GM12878 (cell line): ENCODE measurements at regions not wholly inside any gene's neighbourhood (a gene's known extent, or its start where the extent isn't known, plus 50 kb on each side); places are given as distances from the start of the nearest gene placed in this dataset.

Experiments used
- ATAC-seq: fragments of 200-7000 bp; cut with Tn5 transposase; 3 replicates; pipeline ENCODE4 v1.9.1; 2020; ENCODE audit warnings: mild to moderate bottlenecking, moderate library complexity
- BruUV-seq: library from RNA; stranded (reverse); fragments of 400-500 nt; replicated peaks from 2 replicates; lab custom pipeline; 2021; lab: Mats Ljungman, UMichigan
- CTCF ChIA-PET: fragments of 300-600 bp; sonication (Branson Sonifier 250); formaldehyde crosslinking; extraction: SDS; loops from one replicate; lab custom pipeline; 2021; ENCODE audit warnings: inconsistent platforms; lab: Yijun Ruan, JAX
- POLR2A ChIA-PET: fragments of 350-600 bp; formaldehyde crosslinking; extraction: SDS; loops from one replicate; lab custom pipeline; 2021; ENCODE audit warnings: inconsistent platforms; lab: Charles Lee
- RAD21 ChIA-PET: fragments of 300-600 bp; sonication (Branson Sonifier 250); formaldehyde crosslinking; loops from one replicate; lab custom pipeline; 2023; ENCODE audit warnings: antibody characterized with exemption; ENCODE audit not compliant: unreplicated experiment; lab: Charles Lee
- SMC1A ChIA-PET: fragments of 300-600 bp; sonication (Branson Sonifier 250); formaldehyde crosslinking; loops from one replicate; lab custom pipeline; 2023; ENCODE audit not compliant: unreplicated experiment, uncharacterized antibody; lab: Charles Lee
- DNase-seq: peaks from one replicate; pipeline ENCODE4 v3.0.0-alpha.2; 2011; ENCODE audit warnings: low read depth, low spot score
- FAIRE-seq: peaks from 3 replicates; lab custom pipeline; 2011; peaks lifted over from hg19 to GRCh38; lab: Jason Lieb, UNC
- H2AFZ ChIP-seq: 2 replicates; pipeline ENCODE4 v1.6.0; 2011; ENCODE audit warnings: low read depth, low read length, control low read depth; ENCODE audit not compliant: control insufficient read depth
- H3K27ac ChIP-seq: 2 replicates; pipeline ENCODE4 v1.5.1; 2011; ENCODE audit warnings: control low read depth; ENCODE audit not compliant: control insufficient read depth, insufficient read depth
- H3K27me3 ChIP-seq, 2 experiments: replicated peaks in 1 of 2; 2 replicates each; pipeline versions ENCODE4 v1.6.0 to v1.6.1; 2011; ENCODE audit warnings: low read length in 1 of 2; ENCODE audit not compliant: control insufficient read depth in 2 of 2, insufficient read depth in 2 of 2
- H3K36me3 ChIP-seq, 2 experiments: 2 replicates each; pipeline ENCODE4 v1.5.1; 2011; ENCODE audit warnings: low read length in 1 of 2; ENCODE audit not compliant: control insufficient read depth in 2 of 2, insufficient read depth in 2 of 2
- H3K4me1 ChIP-seq: 2 replicates; pipeline ENCODE4 v1.6.1; 2011; ENCODE audit warnings: mild to moderate bottlenecking, low read length, moderate library complexity, mixed read lengths; ENCODE audit not compliant: control insufficient read depth, insufficient read depth
- H3K4me2 ChIP-seq: 2 replicates; pipeline ENCODE4 v1.6.0; 2011; ENCODE audit warnings: control low read depth; ENCODE audit not compliant: control insufficient read depth, insufficient read depth
- H3K4me3 ChIP-seq: fragments of 200-600 bp; sonication (generic); 2 replicates; pipeline ENCODE4 v1.5.1; 2016
- H3K79me2 ChIP-seq: 2 replicates; pipeline ENCODE4 v1.6.0; 2011; ENCODE audit warnings: low read length; ENCODE audit not compliant: control insufficient read depth, insufficient read depth
- H3K9ac ChIP-seq: 2 replicates; pipeline ENCODE4 v1.8.0; 2011; ENCODE audit warnings: low read length, control low read depth, mixed read lengths; ENCODE audit not compliant: control insufficient read depth, insufficient read depth
- H3K9me3 ChIP-seq: replicated peaks from 3 replicates; pipeline ENCODE4 v1.5.1; 2011; ENCODE audit warnings: mild to moderate bottlenecking, low read length; ENCODE audit not compliant: control insufficient read depth, insufficient read depth
- H4K20me1 ChIP-seq: 2 replicates; pipeline ENCODE4 v1.6.0; 2011; ENCODE audit not compliant: control insufficient read depth, insufficient read depth
- RAD51 ChIP-seq: fragments of 450-650 bp; IDR thresholded peaks from 2 replicates; pipeline ENCODE4 v1.6.1; 2016; ENCODE audit warnings: moderate library complexity, mild to moderate bottlenecking, inconsistent platforms
- SMARCA5 ChIP-seq: fragments of 450-650 bp; IDR thresholded peaks from 2 replicates; pipeline ENCODE4 v1.6.1; 2017; ENCODE audit warnings: mild to moderate bottlenecking
- SP1 ChIP-seq: IDR thresholded peaks from one replicate; pipeline ENCODE4 v1.6.1; 2011; ENCODE audit warnings: low read depth, low read length
- SPI1 ChIP-seq: IDR thresholded peaks from 2 replicates; pipeline ENCODE4 v1.6.1; 2011; ENCODE audit warnings: low read depth, mild to moderate bottlenecking, low read length, moderate library complexity, borderline replicate concordance; ENCODE audit not compliant: insufficient read depth
- ZNF207 ChIP-seq: fragments of 450-650 bp; IDR thresholded peaks from 2 replicates; pipeline ENCODE4 v1.6.1; 2014; ENCODE audit warnings: antibody characterized with exemption, mild to moderate bottlenecking, borderline replicate concordance
- WGBS: methylation state at CpG from one replicate; pipeline ENCODE4 v1.1.6; 2016; ENCODE audit warnings: low lambda C conversion rate; ENCODE audit not compliant: insufficient replicate concordance, insufficient coverage; ENCODE audit errors: missing lambda C conversion rate; 5-methylcytosine and 5-hydroxymethylcytosine counted together
- in situ Hi-C: fragments of 300-500 bp; cut with MboI; formaldehyde crosslinking; loops from 9 replicates; pipeline ENCODE4 v1.14.3; 2018; ENCODE audit warnings: mixed read lengths
- intact Hi-C: fragments of 100-400 bp; cut with micrococcal nuclease; formaldehyde crosslinking; loops from one replicate; pipeline ENCODE4 v1.14.2; 2022; ENCODE audit not compliant: unreplicated experiment
- TF ChIP-seq, protein P1 (sequence below): fragments of 450-650 bp; IDR thresholded peaks from 2 replicates; pipeline ENCODE4 v1.6.1; 2016; ENCODE audit warnings: mild to moderate bottlenecking
- TF ChIP-seq, protein P2 (sequence below): IDR thresholded peaks from 2 replicates; pipeline ENCODE4 v1.6.1; 2012; ENCODE audit warnings: low read depth, low read length, improper control_type of control experiment
- TF ChIP-seq, protein P3 (sequence below): fragments of 450-650 bp; IDR thresholded peaks from 2 replicates; pipeline ENCODE4 v1.6.1; 2017; ENCODE audit warnings: mild to moderate bottlenecking

DNA sequence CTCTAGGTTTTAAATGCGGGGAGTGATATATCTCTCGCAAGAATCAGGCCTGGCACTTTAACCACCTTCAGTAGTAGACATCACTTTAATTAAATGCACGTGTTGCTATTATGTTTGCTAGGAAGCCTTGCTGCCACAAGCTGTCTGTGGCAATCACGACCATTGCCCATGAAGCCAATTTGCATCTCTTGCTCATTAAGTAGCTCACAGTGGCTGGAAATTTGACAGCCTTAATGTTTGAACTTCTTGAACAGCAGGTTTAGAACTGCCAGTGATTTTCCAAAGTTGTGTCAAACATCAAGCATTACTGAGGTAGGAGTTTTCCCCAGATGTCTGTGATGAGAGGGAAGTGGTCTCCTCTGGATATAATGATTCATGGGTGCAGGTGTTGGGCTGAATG is 642.3 kb upstream of the CPEB2 start (continued):
- TF ChIP-seq, protein P1, sequence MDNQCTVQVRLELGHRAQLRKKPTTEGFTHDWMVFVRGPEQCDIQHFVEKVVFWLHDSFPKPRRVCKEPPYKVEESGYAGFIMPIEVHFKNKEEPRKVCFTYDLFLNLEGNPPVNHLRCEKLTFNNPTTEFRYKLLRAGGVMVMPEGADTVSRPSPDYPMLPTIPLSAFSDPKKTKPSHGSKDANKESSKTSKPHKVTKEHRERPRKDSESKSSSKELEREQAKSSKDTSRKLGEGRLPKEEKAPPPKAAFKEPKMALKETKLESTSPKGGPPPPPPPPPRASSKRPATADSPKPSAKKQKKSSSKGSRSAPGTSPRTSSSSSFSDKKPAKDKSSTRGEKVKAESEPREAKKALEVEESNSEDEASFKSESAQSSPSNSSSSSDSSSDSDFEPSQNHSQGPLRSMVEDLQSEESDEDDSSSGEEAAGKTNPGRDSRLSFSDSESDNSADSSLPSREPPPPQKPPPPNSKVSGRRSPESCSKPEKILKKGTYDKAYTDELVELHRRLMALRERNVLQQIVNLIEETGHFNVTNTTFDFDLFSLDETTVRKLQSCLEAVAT, result no peak
- TF ChIP-seq SMARCA5 (no peak), SP1 (no peak), ZNF207 (no peak), SPI1 (no peak)
- TF ChIP-seq, protein P2, sequence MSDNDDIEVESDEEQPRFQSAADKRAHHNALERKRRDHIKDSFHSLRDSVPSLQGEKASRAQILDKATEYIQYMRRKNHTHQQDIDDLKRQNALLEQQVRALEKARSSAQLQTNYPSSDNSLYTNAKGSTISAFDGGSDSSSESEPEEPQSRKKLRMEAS, result no peak

DNA sequence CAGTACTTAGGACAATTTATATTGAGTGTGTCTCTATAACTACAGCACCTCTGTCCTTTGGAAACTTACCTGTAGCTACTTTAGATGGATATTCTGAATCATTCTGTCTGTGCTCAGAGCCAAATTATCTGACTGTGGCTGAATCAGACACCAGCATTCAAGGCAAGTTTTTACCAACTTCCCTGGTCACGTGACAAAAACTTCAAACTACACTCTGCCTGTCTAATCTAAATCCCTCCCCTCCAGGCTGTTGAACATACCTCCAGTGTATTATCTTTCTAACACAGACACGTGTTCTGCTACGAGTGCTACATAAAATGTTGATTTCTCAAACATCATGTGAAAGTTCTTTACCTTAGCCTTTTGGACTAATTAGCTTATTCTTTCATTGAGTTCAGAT is 641.2 kb upstream of the CPEB2 start:
- Histone ChIP-seq H3K9me3 (no peaks in the 10 kb centered on the region), H3K4me3 (no peak overlapping the region)
- intact Hi-C loops, result no loop called here
- 0 out of 2 replicates have a peak, but pooled peaks have one; percentile 36 for TF ChIP-seq RAD51
- TF ChIP-seq, protein P3, sequence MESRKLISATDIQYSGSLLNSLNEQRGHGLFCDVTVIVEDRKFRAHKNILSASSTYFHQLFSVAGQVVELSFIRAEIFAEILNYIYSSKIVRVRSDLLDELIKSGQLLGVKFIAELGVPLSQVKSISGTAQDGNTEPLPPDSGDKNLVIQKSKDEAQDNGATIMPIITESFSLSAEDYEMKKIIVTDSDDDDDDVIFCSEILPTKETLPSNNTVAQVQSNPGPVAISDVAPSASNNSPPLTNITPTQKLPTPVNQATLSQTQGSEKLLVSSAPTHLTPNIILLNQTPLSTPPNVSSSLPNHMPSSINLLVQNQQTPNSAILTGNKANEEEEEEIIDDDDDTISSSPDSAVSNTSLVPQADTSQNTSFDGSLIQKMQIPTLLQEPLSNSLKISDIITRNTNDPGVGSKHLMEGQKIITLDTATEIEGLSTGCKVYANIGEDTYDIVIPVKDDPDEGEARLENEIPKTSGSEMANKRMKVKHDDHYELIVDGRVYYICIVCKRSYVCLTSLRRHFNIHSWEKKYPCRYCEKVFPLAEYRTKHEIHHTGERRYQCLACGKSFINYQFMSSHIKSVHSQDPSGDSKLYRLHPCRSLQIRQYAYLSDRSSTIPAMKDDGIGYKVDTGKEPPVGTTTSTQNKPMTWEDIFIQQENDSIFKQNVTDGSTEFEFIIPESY, result no peak
- TF ChIP-seq, all 136 proteins: peak for 1
- no peak overlapping the region for H2AFZ ChIP-seq
- H3K4me2 ChIP-seq, result no peak overlapping the region
- H3K36me3 ChIP-seq, result no peaks in the 10 kb centered on the region
- no peak for DNase-seq
- no peak for ATAC-seq
- no peaks in the 10 kb centered on the region for H3K27me3 ChIP-seq
- H3K27ac ChIP-seq, result no peak overlapping the region
- H4K20me1 ChIP-seq, result no peaks in the 10 kb centered on the region
- no peaks in the 10 kb centered on the region for H3K4me1 ChIP-seq
- ChIA-PET RAD21 (no interaction called here), CTCF (no interaction called here), POLR2A (no interaction called here), SMC1A (no interaction called here)
- in situ Hi-C loops, result no loop called here
- BruUV-seq, result no TSS peak
- no peaks in the 10 kb centered on the region for H3K79me2 ChIP-seq
- FAIRE-seq, result no peak
- 2% methylated on average over 3 of the region's 3 CpGs for WGBS
- H3K9ac ChIP-seq, result no peak overlapping the region
